ENCODE measurements at regions not wholly inside any gene's neighbourhood (a gene's known extent, or its start where the extent isn't known, plus 50 kb on each side); places are given as distances from the start of the nearest gene placed in this dataset.
A peak's percentile ranks its signal among the peaks of the same experiment; 100 is the strongest.
"Not testable (repeated sequence)": the region's sequence is repeated elsewhere in the genome, so short reads cannot be mapped to it uniquely, and the experiment has no call there.

DNA sequence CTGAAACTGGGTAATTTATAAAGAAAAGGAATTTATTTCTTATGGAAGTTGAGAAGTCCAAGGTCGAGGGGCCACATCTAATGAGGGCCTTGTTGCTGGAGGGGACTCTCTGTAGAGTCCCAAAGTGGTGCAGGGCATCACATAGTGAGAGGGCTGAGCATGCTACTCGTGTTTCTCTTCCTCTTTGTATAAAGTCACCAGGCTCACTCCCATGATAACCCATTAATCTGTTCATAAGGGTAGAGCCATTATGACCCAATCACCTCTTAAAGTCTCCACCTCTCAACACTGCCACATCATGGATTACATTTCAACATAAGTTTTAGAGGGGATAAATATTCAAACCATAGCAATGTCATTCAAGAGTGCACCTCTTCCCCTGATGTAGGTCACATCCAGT is 79.1 kb upstream of the ATP2B1 start:
- DNase-seq: no peak

DNA sequence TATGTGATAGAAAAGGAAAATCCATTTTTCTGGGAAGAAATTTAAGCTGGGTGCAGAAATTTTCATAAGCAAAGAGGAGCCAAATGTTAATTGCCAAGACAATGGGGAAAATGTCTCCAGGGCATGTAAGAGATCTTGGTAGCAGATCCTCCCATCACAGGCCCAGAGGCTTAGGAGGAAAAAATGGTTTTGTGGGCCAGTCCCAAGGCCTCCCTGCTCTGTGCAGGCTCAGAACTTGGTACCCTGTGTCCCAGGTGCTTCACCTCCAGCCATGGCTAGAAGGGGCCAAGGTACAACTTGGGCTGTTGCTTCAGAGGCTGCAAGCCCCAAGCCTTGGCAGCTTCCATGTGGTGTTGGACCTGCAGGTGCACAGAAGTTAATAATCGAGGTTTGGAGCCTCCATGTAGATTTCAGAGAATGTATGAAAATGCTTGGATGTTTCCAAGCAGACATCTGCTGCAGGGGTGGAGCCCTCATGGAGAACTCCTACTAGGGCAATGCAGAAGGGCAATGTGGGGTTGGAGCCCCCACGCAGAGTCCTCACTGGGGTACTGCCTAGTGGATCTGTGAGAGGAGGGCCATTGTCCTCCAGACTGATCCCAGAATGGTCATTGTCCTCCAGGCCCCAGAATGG is 77.7 kb upstream of the ATP2B1 start:
- no peak for DNase-seq

DNA sequence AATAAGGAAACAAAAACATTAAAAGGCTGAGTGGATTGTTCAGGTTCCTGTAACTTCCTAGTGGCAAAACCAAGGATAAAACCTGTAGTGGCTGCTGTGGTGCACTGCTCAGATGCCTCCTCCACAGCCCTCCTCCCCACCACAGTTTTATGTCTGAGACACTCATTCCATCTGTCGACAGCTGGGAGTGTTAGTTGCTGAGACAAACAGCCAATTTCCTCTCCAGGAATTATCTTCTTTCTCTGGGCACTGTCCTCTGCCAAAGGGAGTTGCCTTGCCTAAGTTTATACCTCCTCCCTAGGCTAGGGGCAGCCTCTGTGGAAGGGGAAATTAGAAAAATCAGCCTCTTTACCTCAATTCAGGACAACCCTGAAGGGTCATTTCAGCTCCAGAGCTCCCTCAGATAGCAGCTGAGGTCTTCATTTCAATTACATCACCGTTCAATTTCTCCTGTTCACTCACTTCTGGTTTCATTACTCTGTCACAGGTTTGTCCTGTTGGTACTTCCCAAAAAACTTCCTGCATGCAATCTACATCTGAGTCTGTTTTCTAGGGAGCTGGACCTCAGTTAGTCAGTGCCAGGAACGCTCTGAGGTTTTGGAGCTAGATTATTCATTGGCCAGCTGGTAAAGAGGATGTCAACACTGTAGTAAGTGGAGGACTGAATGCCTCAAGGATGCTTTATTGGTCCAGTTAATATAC is 74.9 kb upstream of the ATP2B1 start:
- DNase-seq: peak; percentile 35

GRCh38 chr12:89782807-89783206 is 74.2 kb upstream of the ATP2B1 start:
- no peak for DNase-seq

DNA sequence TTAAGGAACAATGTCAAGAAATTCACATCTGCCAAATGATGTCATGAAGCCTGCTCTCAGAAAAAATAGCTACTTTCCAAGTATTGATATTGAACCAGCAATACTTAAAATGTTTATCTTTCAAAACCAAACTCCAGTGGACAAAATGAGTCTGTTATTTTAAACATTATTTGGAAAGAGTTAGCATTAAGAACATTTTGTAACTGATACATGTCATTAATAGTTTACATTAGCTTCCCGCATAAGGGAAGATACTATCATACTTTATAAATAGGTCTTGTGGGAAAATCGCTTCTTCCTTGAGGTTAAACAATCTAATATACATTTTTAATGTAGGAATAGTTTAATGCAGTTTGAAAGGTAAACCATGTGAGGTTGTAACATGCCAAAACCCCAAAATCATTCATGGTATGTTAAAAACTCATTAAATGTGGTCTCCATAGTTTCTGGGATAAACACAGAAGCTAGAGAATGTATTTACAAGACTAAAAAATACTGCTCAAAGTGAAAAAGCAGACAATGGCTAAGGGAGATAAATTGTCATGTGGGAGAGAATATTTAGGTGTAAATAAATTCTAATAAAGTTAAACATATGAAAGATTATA is 73.4 kb upstream of the ATP2B1 start:
- DNase-seq: no peak

DNA sequence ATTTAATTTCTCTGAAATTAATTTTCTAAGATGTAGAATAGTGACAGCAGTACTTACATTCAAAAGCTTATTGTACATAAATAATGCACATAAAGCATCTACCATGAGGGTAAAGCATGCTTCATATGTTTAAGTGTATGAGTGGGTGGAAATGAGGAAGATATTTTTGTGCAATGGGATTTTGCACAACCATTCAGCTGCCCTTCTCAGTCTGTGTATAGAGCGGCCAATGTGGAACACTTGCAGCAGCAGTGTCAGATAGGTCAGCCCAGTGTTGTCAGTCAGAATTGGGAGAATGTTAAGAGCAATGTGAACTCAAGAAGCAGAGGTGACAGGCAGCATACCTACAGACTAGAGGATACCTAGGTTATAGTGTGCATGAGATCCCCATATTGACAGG is 72.5 kb upstream of the ATP2B1 start:
- DNase-seq: no peak

DNA sequence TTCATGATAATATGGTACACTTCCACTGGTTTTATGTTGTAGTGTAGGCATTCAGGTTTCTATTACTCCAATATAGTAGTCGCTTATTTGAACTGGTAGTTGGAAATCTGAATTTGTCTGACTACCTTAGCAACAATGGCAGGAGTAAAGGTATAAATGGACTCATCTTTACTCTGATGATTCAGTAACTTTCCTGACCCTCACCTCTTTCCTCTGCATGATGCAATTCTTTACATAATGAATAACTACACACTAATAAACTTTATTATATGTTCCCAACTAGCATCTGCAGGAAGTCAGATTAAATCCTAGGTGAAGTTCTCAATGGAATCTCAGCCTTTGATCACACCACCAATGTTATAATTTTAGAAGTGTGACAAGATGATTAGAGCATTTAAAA is 70.5 kb upstream of the ATP2B1 start:
- peak; percentile 3 for DNase-seq

GRCh38 chr12:89777733-89778379 is 69.2 kb upstream of the ATP2B1 start:
- DNase-seq: no peak

GRCh38 chr12:89775986-89776365 is 67.3 kb upstream of the ATP2B1 start:
- no peak for DNase-seq

- peak; percentile 11 for DNase-seq
Measured at GRCh38 chr12:89775063-89775985, 66.7 kb upstream of the ATP2B1 start.

GRCh38 chr12:89774645-89775044 is 66.0 kb upstream of the ATP2B1 start:
- no peak for DNase-seq

- DNase-seq: no peak
Measured at GRCh38 chr12:89770391-89770790, 61.8 kb upstream of the ATP2B1 start.

- no peak for DNase-seq
Measured at GRCh38 chr12:89769483-89769818, 60.8 kb upstream of the ATP2B1 start.

DNA sequence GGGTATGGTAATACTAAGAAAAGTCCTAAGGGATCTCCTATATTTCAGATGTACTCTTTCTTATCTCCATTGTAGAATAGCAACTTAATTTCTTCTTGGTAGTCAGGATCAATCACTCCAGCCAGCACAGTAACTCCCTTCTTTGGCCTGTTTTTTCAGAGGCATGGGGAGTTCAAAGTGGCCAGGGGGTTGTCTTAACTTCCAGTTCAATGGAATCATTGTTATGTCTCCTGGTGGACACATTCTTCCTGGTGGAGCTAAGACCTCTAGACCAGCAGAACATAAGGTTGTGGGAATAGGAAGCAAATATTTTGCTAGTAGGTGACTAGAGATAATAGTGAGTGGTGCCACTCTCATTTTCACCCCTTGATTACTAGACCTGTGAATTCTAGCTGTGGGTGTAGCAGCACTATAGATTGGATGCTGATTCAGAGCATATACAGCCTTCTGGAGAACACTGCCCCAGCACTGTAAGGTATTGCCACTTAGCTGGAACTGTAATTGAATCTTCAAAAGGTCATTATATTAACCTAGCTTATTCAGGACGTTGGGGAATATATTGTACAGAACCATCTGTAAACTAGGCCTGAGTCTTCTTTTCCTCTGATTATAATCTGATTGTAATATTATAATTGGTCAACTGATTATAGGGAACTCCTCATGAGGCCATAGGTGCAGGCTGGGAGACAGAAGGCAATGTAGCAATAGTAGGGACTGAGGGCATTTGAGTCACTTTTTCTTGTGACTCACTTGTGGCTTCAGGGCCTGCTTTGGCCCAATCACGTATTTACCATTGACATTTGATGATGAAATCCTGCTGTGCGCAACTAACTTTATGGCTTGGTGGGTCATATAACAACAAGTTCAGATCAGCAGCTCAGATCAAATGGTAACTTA is 60.2 kb upstream of the ATP2B1 start:
- no peak for DNase-seq

GRCh38 chr12:89765959-89766824 is 57.6 kb upstream of the ATP2B1 start:
- no peak for DNase-seq

- DNase-seq: not testable (repeated sequence)
Measured at GRCh38 chr12:89764164-89764563, 55.5 kb upstream of the ATP2B1 start.

DNA sequence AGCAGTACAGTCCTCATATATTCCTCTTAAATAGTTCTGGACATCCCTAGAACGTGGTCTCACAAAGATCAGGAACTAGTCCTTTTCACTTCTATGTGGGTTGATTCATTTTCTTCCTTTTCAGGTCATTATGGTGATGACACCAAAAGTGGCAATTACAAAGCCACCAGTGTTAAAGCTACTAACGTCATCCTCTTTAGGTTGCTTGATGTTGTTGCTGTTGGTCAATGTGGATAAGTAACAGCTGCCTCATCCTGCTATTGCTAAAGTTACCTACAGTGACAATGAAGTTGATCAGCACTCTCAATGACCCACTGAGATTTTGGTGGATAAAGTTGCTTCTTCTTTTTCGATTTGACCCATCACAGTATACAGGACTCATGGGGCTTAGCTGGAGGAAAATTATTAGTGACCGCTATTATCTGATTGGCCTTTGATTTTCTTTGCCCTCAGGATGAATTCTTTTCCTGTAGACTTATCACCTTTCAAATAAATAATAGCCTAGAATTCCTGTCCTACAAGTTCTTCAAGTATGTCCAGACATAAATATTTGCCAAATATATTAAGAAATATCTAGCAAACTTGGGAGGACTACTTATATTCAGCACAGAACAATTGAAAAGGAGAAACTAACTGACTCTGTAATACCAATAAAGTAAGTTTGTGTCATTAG is 54.0 kb upstream of the ATP2B1 start:
- DNase-seq: no peak

DNA sequence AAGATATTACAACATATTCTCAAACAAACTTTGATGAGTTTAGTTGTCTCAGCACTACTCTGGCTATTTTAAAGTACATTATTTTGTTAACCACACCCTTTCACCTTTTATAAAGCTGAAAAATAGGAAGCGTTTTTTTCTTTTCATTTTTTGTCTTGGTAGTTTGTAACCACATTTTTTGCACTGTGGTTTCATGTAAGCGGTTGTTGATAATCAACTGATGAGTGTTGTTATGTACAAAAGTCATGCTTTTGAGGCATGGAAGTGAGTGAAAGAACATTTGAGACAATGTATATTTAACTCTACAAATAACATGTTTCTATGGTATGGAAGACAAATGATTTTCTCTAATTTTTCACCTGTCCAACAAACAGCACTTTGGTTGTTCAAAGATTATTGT is 52.1 kb upstream of the ATP2B1 start:
- DNase-seq: no peak
